ENCODE measurements at regions not wholly inside any gene's neighbourhood (a gene's known extent, or its start where the extent isn't known, plus 50 kb on each side); places are given as distances from the start of the nearest gene placed in this dataset.
"Not testable (repeated sequence)": the region's sequence is repeated elsewhere in the genome, so short reads cannot be mapped to it uniquely, and the experiment has no call there.

DNA sequence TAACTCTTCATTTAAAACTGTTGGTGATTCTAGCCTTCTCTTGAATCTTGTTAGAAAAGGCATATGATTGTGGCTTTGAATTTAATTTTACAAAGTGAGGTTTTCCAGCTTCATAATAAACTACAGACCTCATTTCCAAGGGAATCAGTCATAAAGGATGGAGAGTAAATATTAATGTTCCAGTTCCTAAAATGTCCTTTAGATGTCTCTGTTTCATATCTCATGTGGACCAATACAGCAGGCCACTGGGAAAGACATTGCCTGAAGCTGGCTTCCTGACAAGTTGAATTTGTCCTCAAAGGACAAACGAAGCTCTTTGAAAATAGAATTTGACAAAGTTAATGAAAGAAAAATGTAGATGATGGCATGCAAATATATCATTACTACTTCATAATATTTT, 125.4 kb downstream of the ZNF330 start:
- DNase-seq, result peak; percentile 74

DNA sequence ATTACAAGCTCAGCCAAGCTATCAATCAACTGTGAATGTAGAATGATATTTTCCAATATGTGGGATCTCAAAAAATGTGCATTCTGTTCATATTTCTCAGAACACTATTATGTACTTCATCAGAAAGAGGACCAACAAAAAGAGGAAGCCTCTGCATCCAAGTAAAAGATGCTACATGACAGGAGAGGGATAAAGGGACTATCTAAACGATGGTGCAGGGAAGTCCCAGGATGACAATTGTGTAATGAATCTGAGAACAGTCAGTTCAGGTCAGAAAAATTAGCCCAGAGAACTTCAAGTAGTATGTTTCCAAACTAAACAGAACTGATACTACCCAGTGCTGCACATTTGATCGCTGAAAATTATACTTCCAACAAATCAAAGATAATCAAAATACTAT, 127.0 kb downstream of the ZNF330 start:
- no peak for DNase-seq

DNA sequence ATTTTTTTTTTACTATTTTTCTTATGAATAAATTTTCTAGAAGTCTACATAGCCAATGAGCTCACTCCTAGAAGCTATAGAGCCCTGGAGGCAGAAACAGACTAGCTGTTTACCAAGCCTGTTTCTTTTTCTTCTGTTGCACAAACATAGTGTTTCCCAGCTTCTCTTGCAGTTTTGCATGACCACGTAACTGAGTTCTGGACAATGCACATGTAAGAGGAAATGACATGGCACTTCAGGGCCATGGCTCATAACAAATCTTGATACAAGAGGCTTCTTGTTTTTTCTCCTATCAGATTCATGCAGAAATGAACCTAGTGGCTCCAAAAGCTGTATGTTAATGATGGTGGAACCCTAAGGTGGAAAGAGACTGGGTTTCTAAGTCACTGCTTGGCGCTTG, 127.4 kb downstream of the ZNF330 start:
- peak; percentile 56 for DNase-seq

DNA sequence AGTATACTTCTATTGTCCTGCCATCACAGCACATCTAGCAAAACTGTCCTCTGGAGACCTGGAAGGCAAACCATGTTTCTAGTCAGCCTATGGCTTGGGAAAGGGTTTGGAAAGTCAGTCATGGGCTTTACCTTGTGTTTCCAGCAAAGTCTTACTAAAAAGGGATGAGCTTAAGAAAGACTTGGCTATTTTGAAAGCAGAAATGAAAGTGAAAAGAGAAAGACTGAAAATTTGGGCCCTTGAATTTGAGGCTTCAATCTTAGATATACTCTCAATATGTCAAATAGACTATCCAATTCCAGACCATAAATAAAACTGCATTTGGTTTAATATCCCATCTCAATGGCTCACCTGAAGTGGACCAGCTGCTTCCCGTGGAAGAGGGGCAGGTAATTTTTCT, 127.9 kb downstream of the ZNF330 start:
- DNase-seq, result no peak

DNA sequence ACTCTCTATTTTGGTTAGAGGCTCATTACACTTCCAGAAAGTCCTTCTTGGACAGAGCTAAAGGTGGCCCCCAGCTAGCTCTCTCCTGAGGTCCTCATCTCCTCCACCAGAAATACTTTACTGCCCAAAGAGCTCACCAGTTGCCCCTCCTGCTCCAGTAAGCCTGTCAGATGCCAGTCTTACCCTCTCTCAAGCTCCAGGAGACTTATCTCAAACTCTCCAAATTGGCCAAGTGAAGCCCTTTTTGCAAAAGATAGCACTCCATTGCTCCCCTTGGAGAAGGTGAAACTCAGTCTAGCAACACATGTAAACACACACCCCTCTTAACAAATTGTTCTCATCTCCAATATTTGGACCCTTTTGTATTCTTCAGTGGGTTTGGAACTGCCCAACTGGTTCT, 128.5 kb downstream of the ZNF330 start:
- no peak for DNase-seq

DNA sequence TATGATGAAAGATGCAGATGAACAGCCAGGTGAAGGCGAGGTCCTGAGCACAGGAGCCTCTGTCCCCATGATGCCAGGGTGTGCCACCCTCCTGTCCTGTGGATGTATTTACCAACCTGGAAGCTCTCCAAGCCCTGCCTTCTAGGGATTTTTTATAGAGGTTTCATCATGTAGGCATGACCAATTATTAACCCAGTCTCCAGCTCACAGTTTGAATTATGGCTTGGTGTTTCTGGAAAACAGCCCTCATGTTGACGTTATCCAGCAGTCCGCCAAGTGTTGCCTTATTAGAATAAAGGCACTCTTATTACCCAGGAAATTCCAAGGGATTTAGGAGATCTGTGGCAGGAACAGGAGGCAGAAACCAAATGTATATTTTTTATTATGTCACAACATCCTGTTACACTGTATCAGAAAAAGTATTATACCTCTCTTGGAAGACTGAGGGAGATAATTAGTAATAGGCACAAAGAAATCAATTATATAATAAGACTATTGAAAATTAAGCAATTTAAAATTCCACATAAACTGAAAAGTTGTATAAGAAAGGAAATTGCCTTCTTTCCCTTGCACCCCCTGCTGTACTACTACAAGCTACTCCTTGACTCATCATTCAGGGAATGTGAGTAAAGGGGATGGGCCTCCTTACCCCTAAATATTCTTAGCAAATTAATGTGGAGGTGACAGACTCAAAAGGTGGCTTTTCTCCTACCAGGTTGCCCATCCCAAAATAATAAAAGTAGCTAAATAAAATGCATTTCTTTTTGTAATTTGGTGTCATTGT, 129.6 kb downstream of the ZNF330 start:
- DNase-seq, result peak; percentile 53

DNA sequence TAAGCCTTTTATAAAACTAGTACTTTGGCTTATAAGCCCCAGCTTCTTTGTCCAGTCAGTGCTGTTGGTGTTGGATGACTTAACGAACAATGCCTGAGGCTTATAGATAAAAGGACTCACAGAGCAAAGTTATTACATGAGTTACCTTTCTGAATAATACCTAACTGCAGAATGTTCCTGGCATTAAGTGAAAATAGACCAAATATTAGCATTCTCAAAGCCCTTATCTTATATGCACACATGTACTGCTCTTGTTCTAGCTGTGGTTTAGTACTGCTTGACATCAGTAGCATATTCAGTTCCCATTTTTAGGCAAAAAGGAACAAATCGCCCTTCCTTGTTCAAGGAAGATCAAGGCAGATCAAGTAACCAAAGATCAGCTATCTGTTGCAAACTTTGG, 131.6 kb downstream of the ZNF330 start:
- DNase-seq, result no peak

DNA sequence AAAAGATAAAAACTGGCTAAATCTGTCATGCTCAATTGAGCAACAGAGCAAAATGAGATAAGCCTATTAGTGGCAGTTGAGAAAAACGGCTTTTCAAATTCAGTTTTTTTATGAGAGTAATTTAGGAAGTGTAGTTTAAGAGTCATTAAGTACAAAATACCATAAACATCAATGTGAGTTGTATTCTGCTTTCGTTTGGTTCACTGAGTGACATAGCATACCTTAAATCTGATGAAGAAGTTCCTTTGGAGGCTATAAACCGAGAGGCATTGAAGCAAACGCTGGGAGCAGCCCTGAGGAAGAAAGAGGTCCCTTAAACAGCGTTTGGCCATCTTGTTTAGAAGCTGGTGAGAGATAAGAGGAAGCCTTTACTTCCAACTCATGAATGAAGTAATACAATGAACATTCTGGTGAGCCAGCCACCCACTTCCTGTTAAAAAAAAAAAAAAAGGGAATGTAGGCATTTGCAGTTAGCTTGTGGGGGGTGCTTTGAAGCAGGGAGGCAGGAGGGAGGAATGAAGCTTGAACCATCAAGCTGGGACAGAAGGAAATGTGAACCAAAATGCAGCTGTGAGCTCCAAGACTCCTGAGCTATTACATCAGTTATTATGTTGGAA, 132.3 kb downstream of the ZNF330 start:
- DNase-seq, result peak; percentile 42

DNA sequence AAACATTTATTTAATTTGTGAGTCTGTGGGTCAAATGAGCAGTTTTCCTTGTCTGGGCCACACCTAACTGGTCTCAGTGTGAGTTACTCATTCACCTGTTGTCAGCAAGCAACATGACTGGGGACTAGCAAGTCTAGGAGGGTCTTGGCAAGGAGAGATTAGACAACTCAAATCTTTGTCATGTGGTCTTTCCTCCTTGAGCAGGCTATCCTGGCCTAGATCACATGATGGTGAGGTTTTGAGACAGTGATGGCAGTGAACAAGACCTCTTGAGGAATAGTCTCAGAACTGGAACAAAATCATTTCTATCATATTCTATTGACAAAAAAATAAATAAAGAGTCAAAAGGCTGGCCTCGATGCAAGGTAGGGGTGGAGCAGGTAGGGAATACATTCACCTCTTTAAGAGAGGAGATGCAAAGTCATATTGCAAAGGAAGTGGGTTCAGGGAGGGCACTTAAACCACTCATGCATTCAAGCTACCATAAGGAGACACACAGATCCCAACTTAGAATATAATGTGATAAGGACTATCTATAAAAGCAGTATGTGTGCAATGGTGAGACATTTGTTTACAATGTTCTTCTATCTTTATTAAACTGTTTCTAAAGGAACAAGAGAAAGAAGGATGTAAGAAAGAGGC, 135.7 kb downstream of the ZNF330 start:
- DNase-seq, result no peak

DNA sequence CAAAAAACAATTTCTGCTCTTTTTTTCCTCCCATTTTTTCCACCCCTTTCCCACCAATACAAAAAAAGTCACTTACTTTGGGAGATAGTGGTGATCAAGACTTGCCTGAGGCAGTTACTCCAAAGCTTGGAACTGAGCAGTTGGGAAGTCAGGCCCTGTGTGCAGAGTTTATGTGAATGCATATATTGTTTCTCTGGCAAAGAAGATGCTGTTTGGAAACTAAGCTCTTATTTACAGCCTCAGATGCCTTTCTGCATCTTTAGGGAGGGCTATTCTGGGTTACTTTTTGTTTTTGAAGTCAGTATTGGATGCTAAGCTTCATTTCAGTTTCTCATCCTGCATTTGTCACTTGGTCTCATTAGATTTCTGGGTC, 136.3 kb downstream of the ZNF330 start:
- no peak for DNase-seq

DNA sequence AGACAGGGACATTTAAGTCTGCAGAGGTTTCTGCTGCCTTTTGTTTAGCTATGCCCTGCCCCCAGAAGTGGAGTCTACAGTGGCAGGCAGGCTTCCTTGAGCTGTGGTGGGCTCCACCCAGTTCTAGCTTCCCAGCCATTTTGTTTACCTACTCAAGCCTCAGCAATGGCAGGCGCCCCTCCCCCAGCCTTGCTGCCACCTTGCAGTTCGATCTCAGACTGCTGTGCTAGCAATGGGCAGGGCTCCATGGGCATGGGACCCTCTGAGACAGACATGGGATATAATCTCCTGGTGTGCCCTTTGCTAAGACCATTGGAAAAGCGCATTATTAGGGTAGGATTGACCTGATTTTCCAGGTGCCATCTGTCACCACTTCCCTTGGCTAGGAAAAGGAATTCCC, 147.5 kb downstream of the ZNF330 start:
- not testable (repeated sequence) for DNase-seq

DNA sequence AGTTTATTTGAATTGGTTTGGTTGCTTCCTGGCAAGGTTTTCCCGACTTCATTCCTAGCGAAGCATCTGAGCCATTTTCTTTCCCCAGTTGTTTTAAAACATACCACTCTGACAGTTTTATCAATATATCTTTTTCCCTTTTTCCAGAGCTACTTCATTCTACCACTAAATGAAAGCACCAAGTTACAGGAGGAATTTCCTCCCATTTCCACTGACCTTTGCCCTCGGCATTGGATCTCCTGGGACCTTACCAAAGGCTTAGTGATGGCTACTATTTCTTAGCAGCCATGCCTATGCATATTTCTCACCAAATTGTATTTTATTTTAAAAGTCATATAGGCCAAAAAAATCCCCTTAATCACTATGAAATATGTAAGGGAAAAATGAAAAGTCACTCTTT, 150.5 kb downstream of the ZNF330 start:
- DNase-seq, result no peak

DNA sequence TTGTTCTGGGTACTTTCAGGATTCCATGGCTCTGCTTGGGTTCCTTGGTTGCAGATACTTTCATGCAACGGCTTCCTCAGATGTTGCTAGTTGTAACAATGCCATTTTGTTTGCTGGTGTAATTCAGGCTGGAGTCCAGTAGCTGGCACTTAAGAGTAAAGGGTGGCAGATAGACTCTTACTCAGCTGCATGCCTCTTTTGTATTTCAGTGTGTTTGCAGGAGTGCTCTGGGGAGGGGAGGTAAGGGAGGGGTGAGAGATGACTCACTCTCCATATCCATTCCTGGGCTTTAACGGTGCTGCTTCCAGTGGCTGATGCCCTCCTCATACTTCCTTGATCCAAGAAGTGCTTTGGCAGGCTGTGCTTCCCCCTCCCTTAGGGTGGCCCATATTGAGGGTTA, 155.2 kb downstream of the ZNF330 start:
- DNase-seq, result peak; percentile 8

DNA sequence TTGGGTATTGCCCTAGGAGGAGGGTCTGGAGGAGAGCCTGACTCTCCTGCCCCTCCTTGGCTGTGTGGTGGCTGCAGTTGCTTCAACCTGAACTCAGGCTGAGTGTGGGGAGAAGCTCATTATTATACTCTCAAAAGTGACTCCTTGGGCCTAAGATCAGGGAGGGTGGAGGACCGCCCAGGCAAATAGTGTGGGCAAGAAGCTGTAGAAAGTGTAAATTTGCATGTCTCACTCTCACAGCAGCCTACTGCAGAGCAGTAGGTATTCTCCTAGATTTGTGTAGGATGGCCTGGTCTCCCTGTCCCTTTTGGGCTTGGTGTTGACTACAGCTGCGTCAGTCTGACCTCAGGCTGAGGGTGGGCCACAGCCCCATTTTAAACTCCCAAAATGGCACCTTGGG, 156.1 kb downstream of the ZNF330 start:
- no peak for DNase-seq

DNA sequence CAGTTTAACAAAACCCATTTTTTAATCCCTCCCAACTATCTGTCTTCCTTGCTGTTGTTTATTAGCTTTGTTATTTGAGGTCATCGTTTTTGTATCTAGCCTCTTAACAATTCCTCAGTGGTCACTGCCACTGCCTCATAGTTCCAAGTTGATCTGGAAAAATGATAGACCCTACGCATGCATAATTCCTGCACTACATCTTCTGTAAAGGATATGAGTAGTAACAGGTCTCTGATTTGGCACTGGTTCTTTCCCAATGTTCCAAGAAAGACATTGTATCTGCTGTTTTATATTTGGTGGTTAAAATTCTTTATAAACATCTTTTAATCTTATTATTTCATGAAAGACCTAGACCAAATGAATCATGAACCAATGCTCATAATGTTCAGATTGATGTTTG, 166.6 kb downstream of the ZNF330 start:
- no peak for DNase-seq

DNA sequence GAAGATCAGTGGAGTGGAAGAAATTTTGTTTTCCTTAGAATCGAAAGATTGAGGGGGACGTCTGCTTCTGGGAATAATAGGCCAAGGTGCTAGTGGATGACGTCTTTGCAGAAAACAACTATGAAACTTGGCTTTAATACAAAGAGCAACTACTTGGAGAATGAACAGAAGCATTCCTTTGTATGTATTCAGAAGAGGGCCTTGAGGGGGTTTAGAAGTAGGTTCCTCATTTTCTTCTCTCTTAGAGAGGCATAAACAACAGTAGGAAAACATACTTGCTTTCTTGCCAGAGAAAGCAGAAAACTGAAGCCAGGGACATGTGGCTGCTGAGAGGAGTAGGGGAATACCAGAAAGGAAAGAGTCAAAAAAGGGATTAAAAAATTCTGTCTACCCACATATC, 167.8 kb downstream of the ZNF330 start:
- no peak for DNase-seq

DNA sequence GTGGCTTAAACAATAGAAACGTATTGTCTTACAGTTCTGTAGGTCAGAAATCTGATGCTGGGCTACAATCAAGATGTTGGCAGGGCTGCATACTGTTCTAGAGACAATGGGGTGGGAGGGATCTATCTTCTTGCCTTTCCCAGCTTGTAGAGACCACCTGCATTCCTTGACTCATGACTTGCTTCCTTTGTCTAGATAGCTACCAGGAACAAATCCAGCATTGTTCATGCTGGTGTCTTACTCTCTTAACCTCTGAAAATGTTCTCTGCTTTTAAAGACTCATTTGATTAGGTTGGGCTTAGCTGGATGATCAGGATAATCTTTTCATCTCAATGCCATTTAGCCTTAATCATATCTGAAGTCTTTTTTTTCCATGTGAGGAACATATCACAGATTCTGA, 169.0 kb downstream of the ZNF330 start:
- DNase-seq, result peak; percentile 13

DNA sequence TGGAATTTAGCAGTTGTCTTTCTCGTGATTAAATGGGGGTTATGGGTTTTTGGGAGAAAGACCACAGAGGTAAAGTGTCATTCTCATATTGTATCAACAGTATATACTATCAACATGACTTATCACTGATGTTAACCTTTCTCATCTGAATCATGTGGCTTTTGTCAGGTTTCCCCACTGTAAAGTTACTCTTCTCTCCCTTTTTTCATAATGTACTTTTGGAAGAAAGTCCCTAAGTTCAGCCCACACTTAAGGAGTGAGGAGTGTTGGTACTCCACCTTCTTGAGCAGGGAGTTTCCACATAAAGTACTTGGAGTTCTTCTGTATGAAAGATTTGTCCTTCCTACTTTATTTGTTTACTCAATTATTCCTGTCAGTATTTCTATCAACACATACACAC, 169.9 kb downstream of the ZNF330 start:
- no peak for DNase-seq

DNA sequence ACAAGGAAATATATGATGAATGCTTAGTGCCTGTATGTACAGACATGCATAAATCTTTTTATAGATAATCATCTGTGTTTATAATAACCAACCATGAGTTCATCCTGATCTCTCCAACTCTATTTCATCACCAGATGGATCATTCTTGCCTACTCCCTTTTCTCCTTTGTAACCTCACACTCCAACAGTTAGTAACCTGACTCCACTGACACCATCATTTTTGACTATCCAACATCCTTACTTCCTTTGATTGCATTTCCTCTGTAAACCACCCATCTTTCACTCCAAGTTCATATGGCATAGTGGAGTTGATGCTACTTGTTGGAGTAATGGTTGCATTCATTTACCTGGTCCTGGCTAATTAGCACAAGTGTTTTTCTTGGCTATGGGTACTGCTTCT, 170.6 kb downstream of the ZNF330 start:
- DNase-seq, result no peak

DNA sequence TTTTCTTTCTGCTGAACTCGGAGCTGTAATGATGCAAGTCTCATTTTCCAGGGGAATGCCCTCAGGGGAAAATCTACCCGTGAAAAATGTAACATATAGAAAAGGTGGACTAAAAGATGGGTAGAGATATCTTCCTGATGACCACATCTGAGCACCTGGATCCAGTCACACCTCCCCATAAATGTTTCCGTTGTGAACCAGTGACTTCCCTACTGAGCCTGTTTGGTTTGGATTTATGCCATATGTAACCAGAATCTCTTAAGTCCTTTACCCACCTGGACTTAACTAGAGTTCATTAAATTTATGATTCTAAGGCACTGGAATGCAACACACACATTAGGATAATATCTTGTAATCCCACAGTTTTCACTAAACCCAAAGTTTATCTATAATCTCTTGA, 171.1 kb downstream of the ZNF330 start:
- no peak for DNase-seq

DNA sequence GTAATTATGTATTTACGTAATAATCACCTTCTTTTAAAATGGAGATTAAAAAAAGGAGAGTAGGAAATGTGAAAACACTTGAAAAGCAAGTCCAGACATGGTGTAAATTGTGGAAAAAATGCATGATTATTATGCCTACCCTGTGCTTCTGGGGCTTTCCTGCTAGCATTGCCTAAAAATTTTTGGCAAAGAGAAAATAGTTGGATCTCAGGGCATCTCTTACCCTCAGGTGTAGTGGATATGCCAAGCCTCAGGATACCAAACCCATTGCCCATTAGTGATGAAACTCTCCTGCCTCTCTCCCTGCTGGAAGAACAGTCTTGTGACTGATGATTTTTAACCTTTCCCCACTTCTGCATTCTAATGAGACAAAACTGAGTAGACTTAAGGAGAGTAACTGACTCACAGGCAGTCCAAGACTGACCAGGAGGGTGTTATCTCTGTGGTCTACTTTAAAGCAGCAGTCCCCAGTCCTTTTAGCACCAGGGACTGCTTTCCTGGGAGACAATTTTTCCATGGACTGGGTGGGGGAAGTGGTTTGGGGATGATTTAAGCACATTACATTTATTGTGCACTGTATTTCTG, 174.6 kb downstream of the ZNF330 start:
- no peak for DNase-seq

DNA sequence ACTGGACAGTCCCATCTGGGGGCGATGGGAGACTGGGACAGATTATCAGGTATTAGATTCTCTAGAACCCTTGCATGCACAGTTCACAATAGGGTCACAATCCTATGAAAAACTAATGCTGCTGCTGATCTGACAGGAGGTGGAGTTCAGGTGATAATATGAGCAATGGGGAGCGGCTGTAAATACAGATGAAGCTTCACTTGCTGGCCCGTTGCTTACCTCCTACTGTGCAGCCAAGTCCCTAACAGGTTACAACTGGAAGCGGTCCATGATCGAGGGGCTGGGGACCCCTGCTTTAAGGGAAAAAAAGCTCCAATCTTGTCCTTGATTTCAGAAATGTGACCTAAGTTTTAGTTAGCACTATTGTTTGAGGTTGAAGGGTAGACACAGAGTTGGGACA, 175.2 kb downstream of the ZNF330 start:
- DNase-seq, result no peak

DNA sequence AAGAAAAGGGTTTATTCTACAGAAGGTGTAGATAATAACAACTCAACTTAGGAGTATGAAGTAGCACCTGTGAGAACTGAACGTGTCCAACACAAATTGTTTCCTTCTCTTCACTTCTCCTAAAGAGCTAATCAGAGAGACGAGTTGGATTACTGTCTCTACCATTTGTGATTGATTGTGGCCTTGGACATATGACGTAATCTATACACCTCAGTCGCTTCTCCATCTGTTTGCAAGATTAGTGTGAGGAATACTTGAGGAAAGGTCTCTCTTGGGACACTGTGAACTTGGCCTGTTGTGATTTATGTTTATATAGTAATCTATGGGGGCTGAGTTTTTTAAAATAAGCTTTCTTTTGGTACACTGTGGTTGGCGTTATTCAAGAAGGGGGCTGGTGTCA, 182.0 kb downstream of the ZNF330 start:
- DNase-seq, result no peak

DNA sequence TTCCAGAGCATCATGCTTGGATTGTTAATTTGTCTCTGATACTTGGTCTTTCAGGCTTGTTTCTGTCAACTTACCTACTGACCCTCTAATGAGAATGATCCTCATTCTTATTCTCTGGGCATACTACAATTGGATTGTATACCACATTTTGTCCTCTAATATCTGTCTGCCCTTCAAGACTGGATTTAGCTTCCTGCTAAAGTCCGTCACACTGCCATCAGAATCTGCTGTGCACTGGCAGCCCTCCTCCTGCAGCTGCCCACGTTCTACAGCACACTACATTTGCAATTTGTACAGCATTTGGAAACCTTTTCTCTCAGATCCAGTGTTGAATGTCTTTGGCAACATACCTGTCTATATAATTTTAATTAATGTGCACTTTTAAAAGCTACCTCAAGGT, 183.1 kb downstream of the ZNF330 start:
- DNase-seq, result no peak

All from dermis blood vessel endothelial cell (primary cell).